ENCODE measurements at regions not wholly inside any gene's neighbourhood (a gene's known extent, or its start where the extent isn't known, plus 50 kb on each side); places are given as distances from the start of the nearest gene placed in this dataset.
"Not testable (repeated sequence)": the region's sequence is repeated elsewhere in the genome, so short reads cannot be mapped to it uniquely, and the experiment has no call there.

- intact Hi-C loops (cut with DNase I; ENCODE audit: low total_unique reads): no loop called here
- Histone ChIP-seq H3K27me3 (no peaks in the 10 kb centered on the region), H3K9me3 (no peaks in the 10 kb centered on the region), H3K36me3 (no peaks in the 10 kb centered on the region), H3K27ac (no peak overlapping the region), H3K4me1 (no peaks in the 10 kb centered on the region), H3K4me3 (no peak overlapping the region)
- no peak for TF ChIP-seq POLR2A (IDR thresholded peaks at IDR 0.05)
- TF ChIP-seq POLR2AphosphoS5 (IDR thresholded peaks at IDR 0.05): no peak
- no peak for TF ChIP-seq CTCF (IDR thresholded peaks at IDR 0.05)
- TF ChIP-seq EP300 (IDR thresholded peaks at IDR 0.05; ENCODE audit: low read depth): no peak
- DNase-seq: no peak
- WGBS, 2 donors (ENCODE audit: low coverage in 1 of 2): 54% methylated on average over 3 of the region's 3 CpGs; no CpG with 5 or more reads in 1 of the 2 donors
- in situ Hi-C loops (cut with MboI; ENCODE audit: low pct_ligation_motif_present in 1 of 4, low pct_unique_long_range_greater_than_20kb in 1 of 4, low sequenced_read_pairs in 3 of 4): no loop called here
Measured at GRCh38 chrX:146006637-146007036, 189.0 kb downstream of the SLITRK2 start.

GRCh38 chrX:146036000-146036399, 218.4 kb downstream of the SLITRK2 start:
- TF ChIP-seq POLR2A (IDR thresholded peaks at IDR 0.05) (no peak), EP300 (IDR thresholded peaks at IDR 0.05; ENCODE audit: low read depth) (no peak), CTCF (IDR thresholded peaks at IDR 0.05) (no peak), POLR2AphosphoS5 (IDR thresholded peaks at IDR 0.05) (no peak)
- H3K36me3 ChIP-seq: no peaks in the 10 kb centered on the region
- H3K4me3 ChIP-seq: no peak overlapping the region
- intact Hi-C loops (cut with DNase I; ENCODE audit: low total_unique reads) (no loop called here), in situ Hi-C loops (cut with MboI; ENCODE audit: low pct_ligation_motif_present in 1 of 4, low pct_unique_long_range_greater_than_20kb in 1 of 4, low sequenced_read_pairs in 3 of 4) (no loop called here)
- no peaks in the 10 kb centered on the region for H3K27me3 ChIP-seq
- H3K9me3 ChIP-seq: no peaks in the 10 kb centered on the region
- no peaks in the 10 kb centered on the region for H3K4me1 ChIP-seq
- no peak overlapping the region for H3K27ac ChIP-seq
- WGBS, 2 donors (ENCODE audit: low coverage in 1 of 2): 67 to 79% methylated on average over 2 to 4 of the region's 4 CpGs
- DNase-seq: no peak

GRCh38 chrX:146041741-146042140, 224.1 kb downstream of the SLITRK2 start:
- intact Hi-C loops (cut with DNase I; ENCODE audit: low total_unique reads): no loop called here
- no peak overlapping the region for H3K4me3 ChIP-seq
- TF ChIP-seq POLR2A (IDR thresholded peaks at IDR 0.05): no peak
- no peak for DNase-seq
- no peaks in the 10 kb centered on the region for H3K36me3 ChIP-seq
- H3K27ac ChIP-seq: no peak overlapping the region
- H3K4me1 ChIP-seq: no peaks in the 10 kb centered on the region
- H3K9me3 ChIP-seq: no peaks in the 10 kb centered on the region
- in situ Hi-C loops (cut with MboI; ENCODE audit: low pct_ligation_motif_present in 1 of 4, low pct_unique_long_range_greater_than_20kb in 1 of 4, low sequenced_read_pairs in 3 of 4): no loop called here
- H3K27me3 ChIP-seq: no peaks in the 10 kb centered on the region
- 73 to 80% methylated on average over 1 to 3 of the region's 3 CpGs for WGBS, 2 donors (ENCODE audit: low coverage in 1 of 2)

- H3K4me1 ChIP-seq; intact Hi-C loops (cut with DNase I; ENCODE audit: low total_unique reads); H3K27ac ChIP-seq; H3K9me3 ChIP-seq; H3K27me3 ChIP-seq; DNase-seq; H3K4me3 ChIP-seq; H3K36me3 ChIP-seq; in situ Hi-C loops (cut with MboI; ENCODE audit: low pct_ligation_motif_present in 1 of 4, low pct_unique_long_range_greater_than_20kb in 1 of 4, low sequenced_read_pairs in 3 of 4): not testable (repeated sequence)
- 93% methylated on average over 42 of the region's 45 CpGs; no CpG with 5 or more reads in 1 of the 2 donors for WGBS, 2 donors (ENCODE audit: low coverage in 1 of 2)
Measured at GRCh38 chrX:146046011-146046715, 228.5 kb downstream of the SLITRK2 start.

- WGBS, 2 donors (ENCODE audit: low coverage in 1 of 2): 92% methylated on average over 6 of the region's 12 CpGs; no CpG with 5 or more reads in 1 of the 2 donors
- H3K9me3 ChIP-seq; H3K27me3 ChIP-seq; DNase-seq; H3K4me1 ChIP-seq; H3K4me3 ChIP-seq; H3K36me3 ChIP-seq; intact Hi-C loops (cut with DNase I; ENCODE audit: low total_unique reads); in situ Hi-C loops (cut with MboI; ENCODE audit: low pct_ligation_motif_present in 1 of 4, low pct_unique_long_range_greater_than_20kb in 1 of 4, low sequenced_read_pairs in 3 of 4); H3K27ac ChIP-seq: not testable (repeated sequence)
Measured at GRCh38 chrX:146049568-146049967, 231.9 kb downstream of the SLITRK2 start.

GRCh38 chrX:146054311-146054710, 236.7 kb downstream of the SLITRK2 start:
- intact Hi-C loops (cut with DNase I; ENCODE audit: low total_unique reads): no loop called here

More at GRCh38 chrX:146054311-146054710, 236.7 kb downstream of the SLITRK2 start:
- H3K27me3 ChIP-seq: no peaks in the 10 kb centered on the region
- no peak for DNase-seq
- H3K27ac ChIP-seq: no peak overlapping the region
- in situ Hi-C loops (cut with MboI; ENCODE audit: low pct_ligation_motif_present in 1 of 4, low pct_unique_long_range_greater_than_20kb in 1 of 4, low sequenced_read_pairs in 3 of 4): no loop called here
- TF ChIP-seq POLR2A (IDR thresholded peaks at IDR 0.05) (no peak), POLR2AphosphoS5 (IDR thresholded peaks at IDR 0.05) (no peak), CTCF (IDR thresholded peaks at IDR 0.05) (no peak), EP300 (IDR thresholded peaks at IDR 0.05; ENCODE audit: low read depth) (no peak)
- no peaks in the 10 kb centered on the region for H3K9me3 ChIP-seq
- H3K36me3 ChIP-seq: no peaks in the 10 kb centered on the region
- no peak overlapping the region for H3K4me3 ChIP-seq
- H3K4me1 ChIP-seq: no peaks in the 10 kb centered on the region

Measured in transverse colon (tissue), 4 donors.